Ishikawa (cell line): ENCODE measurements at regions not wholly inside any gene's neighbourhood (a gene's known extent, or its start where the extent isn't known, plus 50 kb on each side); places are given as distances from the start of the nearest gene placed in this dataset.

Experiments
- NFIC ChIP-seq: IDR thresholded peaks from 2 replicates; pipeline ENCODE4 v1.6.1; 2012
- TAF1 ChIP-seq: IDR thresholded peaks from 2 replicates; pipeline ENCODE4 v1.6.1; 2012; ENCODE audit warnings: low read depth, mild to moderate bottlenecking

DNA sequence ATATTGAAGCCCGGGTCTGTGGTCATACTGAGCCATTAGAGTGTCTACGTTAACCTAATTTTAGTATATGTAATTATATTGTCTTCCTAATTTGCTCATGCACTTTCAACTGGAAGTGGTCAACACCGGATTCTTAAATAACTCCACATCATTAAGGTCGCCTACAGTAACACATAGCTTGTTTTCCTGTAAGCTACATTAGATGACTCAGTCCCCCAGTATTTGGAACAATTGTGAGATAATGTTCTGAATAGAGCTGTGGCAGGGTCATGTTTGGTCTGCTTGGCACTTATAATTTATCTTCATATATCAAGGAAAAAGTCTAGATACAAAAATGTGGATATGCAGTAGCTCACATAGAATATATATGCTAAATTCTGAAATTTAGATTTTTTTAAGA is 486.2 kb downstream of the IGSF11 start:
- TF ChIP-seq NFIC (no peak), TAF1 (no peak)
